Gastrocnemius medialis (tissue), 4 donors: ENCODE measurements at regions not wholly inside any gene's neighbourhood (a gene's known extent, or its start where the extent isn't known, plus 50 kb on each side); places are given as distances from the start of the nearest gene placed in this dataset.

Source experiments
- POLR2A ChIP-seq, 2 donors: fragments of 450-650 bp; IDR thresholded peaks; one replicate each; pipeline ENCODE4 v1.6.1; 2017; ENCODE audit warnings: antibody characterized with exemption in 2 of 2, mild to moderate bottlenecking in 2 of 2, moderate library complexity in 2 of 2
- TF ChIP-seq, protein P1 (sequence below), 5 experiments: fragments of 450-650 bp in 3 of 5; fragments of 200-600 bp in 2 of 5; sonication (generic) in 2 of 5; IDR thresholded peaks in 4 of 5; conservative IDR thresholded peaks in 1 of 5; 1 replicate in 4 of 5; 2 replicates in 1 of 5; pipeline ENCODE4 v1.5.1; 2016 to 2019; ENCODE audit warnings: antibody characterized with exemption in 5 of 5, mild to moderate bottlenecking in 3 of 5, moderate library complexity in 3 of 5

DNA sequence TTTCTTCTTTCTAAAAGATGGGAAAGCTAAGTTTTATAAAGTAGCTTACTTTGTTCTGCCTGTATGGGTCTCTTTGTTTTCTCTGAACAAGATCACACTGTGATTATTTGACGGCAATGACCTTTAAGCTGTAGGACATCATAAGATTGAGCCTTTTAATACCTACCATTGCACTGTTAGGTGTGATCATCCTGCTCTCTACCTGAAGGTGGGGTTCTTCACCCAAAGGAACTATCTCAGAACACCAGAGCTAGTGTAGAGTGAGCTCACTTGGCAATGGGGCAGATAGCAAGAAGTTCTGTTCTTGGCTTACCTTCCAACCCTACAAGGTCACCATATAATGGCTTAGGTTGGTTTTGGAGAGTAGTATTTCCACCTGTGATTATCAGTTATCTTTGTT lies 200.2 kb downstream of the SPATA31D1 start:
- TF ChIP-seq, protein P1, sequence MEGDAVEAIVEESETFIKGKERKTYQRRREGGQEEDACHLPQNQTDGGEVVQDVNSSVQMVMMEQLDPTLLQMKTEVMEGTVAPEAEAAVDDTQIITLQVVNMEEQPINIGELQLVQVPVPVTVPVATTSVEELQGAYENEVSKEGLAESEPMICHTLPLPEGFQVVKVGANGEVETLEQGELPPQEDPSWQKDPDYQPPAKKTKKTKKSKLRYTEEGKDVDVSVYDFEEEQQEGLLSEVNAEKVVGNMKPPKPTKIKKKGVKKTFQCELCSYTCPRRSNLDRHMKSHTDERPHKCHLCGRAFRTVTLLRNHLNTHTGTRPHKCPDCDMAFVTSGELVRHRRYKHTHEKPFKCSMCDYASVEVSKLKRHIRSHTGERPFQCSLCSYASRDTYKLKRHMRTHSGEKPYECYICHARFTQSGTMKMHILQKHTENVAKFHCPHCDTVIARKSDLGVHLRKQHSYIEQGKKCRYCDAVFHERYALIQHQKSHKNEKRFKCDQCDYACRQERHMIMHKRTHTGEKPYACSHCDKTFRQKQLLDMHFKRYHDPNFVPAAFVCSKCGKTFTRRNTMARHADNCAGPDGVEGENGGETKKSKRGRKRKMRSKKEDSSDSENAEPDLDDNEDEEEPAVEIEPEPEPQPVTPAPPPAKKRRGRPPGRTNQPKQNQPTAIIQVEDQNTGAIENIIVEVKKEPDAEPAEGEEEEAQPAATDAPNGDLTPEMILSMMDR (IDR thresholded peaks at IDR 0.05 in 4 of 5, conservative IDR thresholded peaks at IDR 0.05 in 1 of 5): no peak
- no peak for TF ChIP-seq POLR2A (IDR thresholded peaks at IDR 0.05)
